ENCODE measurements at regions not wholly inside any gene's neighbourhood (a gene's known extent, or its start where the extent isn't known, plus 50 kb on each side); places are given as distances from the start of the nearest gene placed in this dataset.

DNA sequence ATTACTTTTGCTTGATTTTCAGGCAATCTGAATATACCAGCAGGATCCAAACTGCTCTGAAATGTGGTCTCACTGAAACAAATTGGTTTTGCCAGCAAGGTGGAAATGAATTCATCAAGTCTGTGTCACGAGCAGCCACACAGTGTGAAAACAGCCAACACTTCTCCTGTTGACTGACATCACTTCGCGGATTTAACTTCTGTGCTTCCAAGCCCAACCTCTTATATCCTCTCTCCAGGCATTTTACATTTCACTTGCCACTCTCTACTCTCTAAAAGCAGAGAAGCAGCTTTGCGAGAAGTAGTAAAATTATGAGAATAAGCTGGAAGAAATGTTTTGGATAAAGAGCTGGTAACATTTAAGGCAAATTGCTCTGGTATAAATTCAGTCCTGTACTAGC lies 106.1 kb upstream of the FRG1 start:
- Histone ChIP-seq H3K27ac (ENCODE audit: low read length) (no peak overlapping the region), H3K27me3 (ENCODE audit: control insufficient read depth, insufficient read depth, low read length) (no peaks in the 10 kb centered on the region), H3K4me3 (ENCODE audit: low read depth in 2 of 2, low read length in 2 of 2) (no peak overlapping the region), H3K9me3 (ENCODE audit: control insufficient read depth, insufficient read depth, low read depth, low read length) (no peaks in the 10 kb centered on the region), H3K4me1 (ENCODE audit: control insufficient read depth, insufficient read depth, low read length) (no peaks in the 10 kb centered on the region), H3K36me3 (ENCODE audit: control insufficient read depth, insufficient read depth, low read length) (no peaks in the 10 kb centered on the region)
- no peak for DNase-seq (ENCODE audit: low read depth, low spot score)
- no TSS peak for BruUV-seq (replicated peaks)
- ChIA-PET CTCF (no interaction called here), POLR2A (no interaction called here)
- TF ChIP-seq POLR2AphosphoS5 (IDR thresholded peaks at IDR 0.05; ENCODE audit: low read depth, low read length) = no peak
- TF ChIP-seq TCF7L2 (IDR thresholded peaks at IDR 0.05; ENCODE audit: low read depth, low read length) = no peak
- TF ChIP-seq, protein P1, sequence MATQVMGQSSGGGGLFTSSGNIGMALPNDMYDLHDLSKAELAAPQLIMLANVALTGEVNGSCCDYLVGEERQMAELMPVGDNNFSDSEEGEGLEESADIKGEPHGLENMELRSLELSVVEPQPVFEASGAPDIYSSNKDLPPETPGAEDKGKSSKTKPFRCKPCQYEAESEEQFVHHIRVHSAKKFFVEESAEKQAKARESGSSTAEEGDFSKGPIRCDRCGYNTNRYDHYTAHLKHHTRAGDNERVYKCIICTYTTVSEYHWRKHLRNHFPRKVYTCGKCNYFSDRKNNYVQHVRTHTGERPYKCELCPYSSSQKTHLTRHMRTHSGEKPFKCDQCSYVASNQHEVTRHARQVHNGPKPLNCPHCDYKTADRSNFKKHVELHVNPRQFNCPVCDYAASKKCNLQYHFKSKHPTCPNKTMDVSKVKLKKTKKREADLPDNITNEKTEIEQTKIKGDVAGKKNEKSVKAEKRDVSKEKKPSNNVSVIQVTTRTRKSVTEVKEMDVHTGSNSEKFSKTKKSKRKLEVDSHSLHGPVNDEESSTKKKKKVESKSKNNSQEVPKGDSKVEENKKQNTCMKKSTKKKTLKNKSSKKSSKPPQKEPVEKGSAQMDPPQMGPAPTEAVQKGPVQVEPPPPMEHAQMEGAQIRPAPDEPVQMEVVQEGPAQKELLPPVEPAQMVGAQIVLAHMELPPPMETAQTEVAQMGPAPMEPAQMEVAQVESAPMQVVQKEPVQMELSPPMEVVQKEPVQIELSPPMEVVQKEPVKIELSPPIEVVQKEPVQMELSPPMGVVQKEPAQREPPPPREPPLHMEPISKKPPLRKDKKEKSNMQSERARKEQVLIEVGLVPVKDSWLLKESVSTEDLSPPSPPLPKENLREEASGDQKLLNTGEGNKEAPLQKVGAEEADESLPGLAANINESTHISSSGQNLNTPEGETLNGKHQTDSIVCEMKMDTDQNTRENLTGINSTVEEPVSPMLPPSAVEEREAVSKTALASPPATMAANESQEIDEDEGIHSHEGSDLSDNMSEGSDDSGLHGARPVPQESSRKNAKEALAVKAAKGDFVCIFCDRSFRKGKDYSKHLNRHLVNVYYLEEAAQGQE (IDR thresholded peaks at IDR 0.05; ENCODE audit: insufficient read depth in 1 of 2, low read depth in 2 of 2, low read length in 1 of 2) = no peak
- no peak for TF ChIP-seq SIN3A (IDR thresholded peaks at IDR 0.05; ENCODE audit: borderline replicate concordance, insufficient read depth, low read depth, low read length)
- TF ChIP-seq CTCF (IDR thresholded peaks at IDR 0.05) = no peak
- in situ Hi-C loops (cut with HindIII; ENCODE audit: low pct_unique_long_range_greater_than_20kb, low sequenced_read_pairs) = no loop called here
- no peak for ATAC-seq
- intact Hi-C loops (cut with micrococcal nuclease; ENCODE audit: unreplicated experiment) = no loop called here

DNA sequence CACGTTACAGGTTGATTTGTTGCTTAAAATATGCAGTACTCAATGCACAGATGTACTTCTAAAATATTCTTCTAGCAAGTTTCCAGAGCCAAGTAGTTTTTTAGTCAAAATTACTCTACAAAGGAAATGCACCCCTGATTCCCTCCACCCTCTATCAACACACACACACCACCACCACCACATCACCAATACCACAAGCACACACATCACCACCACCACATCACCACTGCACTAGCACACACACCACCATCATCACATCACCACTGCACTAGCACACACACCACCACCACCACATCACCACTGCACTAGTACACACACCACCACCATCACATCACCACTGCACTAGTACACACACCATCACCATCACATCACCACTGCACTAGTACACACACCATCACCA lies 105.2 kb upstream of the FRG1 start:
- in situ Hi-C loops (cut with HindIII; ENCODE audit: low pct_unique_long_range_greater_than_20kb, low sequenced_read_pairs) (no loop called here), intact Hi-C loops (cut with micrococcal nuclease; ENCODE audit: unreplicated experiment) (no loop called here)
- Histone ChIP-seq H3K9me3 (ENCODE audit: control insufficient read depth, insufficient read depth, low read depth, low read length) (no peaks in the 10 kb centered on the region), H3K36me3 (ENCODE audit: control insufficient read depth, insufficient read depth, low read length) (no peaks in the 10 kb centered on the region), H3K27ac (ENCODE audit: low read length) (no peak overlapping the region), H3K4me3 (ENCODE audit: low read depth in 2 of 2, low read length in 2 of 2) (no peak overlapping the region), H3K27me3 (ENCODE audit: control insufficient read depth, insufficient read depth, low read length) (no peaks in the 10 kb centered on the region), H3K4me1 (ENCODE audit: control insufficient read depth, insufficient read depth, low read length) (no peaks in the 10 kb centered on the region)
- TF ChIP-seq, protein P1 (IDR thresholded peaks at IDR 0.05; ENCODE audit: insufficient read depth in 1 of 2, low read depth in 2 of 2, low read length in 1 of 2) = no peak
- TF ChIP-seq CTCF (IDR thresholded peaks at IDR 0.05) = no peak
- TF ChIP-seq SIN3A (IDR thresholded peaks at IDR 0.05; ENCODE audit: borderline replicate concordance, insufficient read depth, low read depth, low read length) = no peak
- no peak for TF ChIP-seq POLR2AphosphoS5 (IDR thresholded peaks at IDR 0.05; ENCODE audit: low read depth, low read length)
- TF ChIP-seq TCF7L2 (IDR thresholded peaks at IDR 0.05; ENCODE audit: low read depth, low read length) = no peak
- BruUV-seq (replicated peaks) = no TSS peak
- POLR2A ChIA-PET = no interaction called here
- CTCF ChIA-PET = no interaction called here
- DNase-seq (ENCODE audit: low read depth, low spot score) = no peak
- ATAC-seq = no peak
